ENCODE measurements at regions not wholly inside any gene's neighbourhood (a gene's known extent, or its start where the extent isn't known, plus 50 kb on each side); places are given as distances from the start of the nearest gene placed in this dataset.

DNA sequence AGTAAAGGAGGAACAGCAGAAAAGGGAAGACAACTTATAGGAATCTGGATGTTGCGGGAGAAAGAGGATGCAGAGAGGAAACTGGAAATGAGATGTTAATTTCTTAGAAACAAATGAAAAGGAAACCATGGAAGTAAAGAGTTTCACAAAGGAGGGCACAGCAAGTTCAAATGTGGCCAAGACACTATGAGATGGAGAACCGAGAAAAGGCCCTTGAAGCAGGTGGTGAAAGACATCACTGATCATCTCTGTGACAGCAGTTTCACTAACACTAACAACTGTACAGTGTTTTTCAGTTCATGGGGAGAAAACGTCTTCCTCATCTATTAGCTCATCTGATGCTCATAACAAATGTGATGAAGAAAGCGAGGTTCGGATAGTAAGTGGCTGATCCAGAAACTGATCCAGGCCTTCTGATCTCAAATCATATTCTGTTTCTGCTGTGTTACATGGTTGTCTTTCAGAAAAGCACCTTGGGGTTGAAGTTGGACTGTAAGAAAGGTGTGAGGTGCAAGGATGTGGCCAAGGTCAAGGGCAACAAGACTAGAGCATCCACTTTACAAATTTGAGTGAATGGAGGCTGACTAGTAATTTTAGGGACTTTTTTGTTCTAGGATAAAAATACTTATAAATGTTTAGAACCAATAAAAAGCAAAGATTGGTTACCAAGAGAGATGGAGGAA lies 492.1 kb upstream of the CADM1 start:
- DNase-seq (ENCODE audit: low read depth), result no peak
- H3K4me3 ChIP-seq (ENCODE audit: control insufficient read depth, low read depth, low read length), result no peak overlapping the region
- TF ChIP-seq, protein P1, sequence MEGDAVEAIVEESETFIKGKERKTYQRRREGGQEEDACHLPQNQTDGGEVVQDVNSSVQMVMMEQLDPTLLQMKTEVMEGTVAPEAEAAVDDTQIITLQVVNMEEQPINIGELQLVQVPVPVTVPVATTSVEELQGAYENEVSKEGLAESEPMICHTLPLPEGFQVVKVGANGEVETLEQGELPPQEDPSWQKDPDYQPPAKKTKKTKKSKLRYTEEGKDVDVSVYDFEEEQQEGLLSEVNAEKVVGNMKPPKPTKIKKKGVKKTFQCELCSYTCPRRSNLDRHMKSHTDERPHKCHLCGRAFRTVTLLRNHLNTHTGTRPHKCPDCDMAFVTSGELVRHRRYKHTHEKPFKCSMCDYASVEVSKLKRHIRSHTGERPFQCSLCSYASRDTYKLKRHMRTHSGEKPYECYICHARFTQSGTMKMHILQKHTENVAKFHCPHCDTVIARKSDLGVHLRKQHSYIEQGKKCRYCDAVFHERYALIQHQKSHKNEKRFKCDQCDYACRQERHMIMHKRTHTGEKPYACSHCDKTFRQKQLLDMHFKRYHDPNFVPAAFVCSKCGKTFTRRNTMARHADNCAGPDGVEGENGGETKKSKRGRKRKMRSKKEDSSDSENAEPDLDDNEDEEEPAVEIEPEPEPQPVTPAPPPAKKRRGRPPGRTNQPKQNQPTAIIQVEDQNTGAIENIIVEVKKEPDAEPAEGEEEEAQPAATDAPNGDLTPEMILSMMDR (IDR thresholded peaks at IDR 0.05; ENCODE audit: control insufficient read depth, insufficient read depth, low read depth, low read length, missing control alignments), result no peak

DNA sequence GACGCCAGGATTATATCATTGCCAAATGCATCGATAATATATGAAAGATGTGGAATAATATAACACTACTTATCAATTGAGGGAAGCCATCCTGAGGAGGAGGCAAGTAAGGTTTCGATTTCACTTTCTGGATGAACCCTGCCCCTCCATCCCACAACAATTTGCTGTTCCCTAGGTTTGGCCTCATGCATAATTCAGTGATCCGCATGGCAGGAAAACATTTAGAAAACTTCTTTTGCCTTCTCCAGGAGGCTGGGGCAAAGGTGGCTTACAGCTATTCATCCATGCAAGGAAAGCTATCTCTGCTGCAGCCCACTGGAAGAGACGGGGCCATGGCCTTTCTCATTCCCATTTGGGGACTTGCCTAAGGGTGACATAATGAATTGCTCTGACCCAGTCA lies 489.4 kb upstream of the CADM1 start:
- H3K4me3 ChIP-seq (ENCODE audit: control insufficient read depth, low read depth, low read length), result no peak overlapping the region
- TF ChIP-seq, protein P1 (IDR thresholded peaks at IDR 0.05; ENCODE audit: control insufficient read depth, insufficient read depth, low read depth, low read length, missing control alignments), result no peak
- DNase-seq (ENCODE audit: low read depth), result no peak

DNA sequence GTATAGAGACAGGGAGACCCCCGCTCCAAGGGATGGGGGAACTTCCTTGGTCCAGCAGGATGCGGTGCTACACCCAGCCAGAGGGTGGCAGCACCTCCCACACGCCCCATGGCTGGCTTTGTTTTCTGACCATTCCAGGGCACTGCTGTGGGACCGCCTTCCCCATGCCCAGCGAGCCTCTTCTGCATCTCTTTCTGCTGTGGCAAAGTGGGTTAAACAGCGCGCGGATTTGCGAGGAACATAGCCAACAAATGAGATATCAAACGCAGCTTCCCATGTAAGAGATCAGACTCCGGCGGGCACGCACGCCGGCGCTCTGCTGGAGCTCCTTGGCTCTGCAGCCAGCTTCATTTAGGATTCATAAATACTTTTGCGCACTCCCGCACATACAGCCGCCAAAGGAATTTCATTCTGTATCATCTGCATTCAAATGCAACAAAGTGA lies 485.8 kb upstream of the CADM1 start:
- DNase-seq (ENCODE audit: low read depth), result no peak
- TF ChIP-seq, protein P1 (IDR thresholded peaks at IDR 0.05; ENCODE audit: control insufficient read depth, insufficient read depth, low read depth, low read length, missing control alignments), result peak; percentile 37
- no peak overlapping the region for H3K4me3 ChIP-seq (ENCODE audit: control insufficient read depth, low read depth, low read length)

DNA sequence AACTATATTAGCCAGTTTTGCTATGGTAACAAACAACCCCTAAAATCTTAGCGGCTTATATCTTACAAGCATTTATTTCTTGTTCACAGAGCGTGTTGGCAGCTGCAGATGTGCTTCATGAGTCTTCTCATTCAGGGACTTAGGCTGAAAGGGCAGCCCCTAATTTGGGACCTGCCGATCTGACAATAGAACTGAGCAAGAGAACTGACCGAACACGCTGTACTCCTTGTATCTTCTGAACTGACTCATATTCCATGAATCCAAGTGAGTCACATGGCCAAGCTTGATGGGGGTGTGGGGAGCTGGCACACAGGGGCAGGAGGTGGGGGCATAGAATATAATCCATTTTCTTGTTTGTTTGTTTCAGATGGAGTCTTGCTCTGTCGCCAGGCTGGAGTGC lies 481.7 kb upstream of the CADM1 start:
- H3K4me3 ChIP-seq (ENCODE audit: control insufficient read depth, low read depth, low read length), result no peak overlapping the region
- no peak for DNase-seq (ENCODE audit: low read depth)
- TF ChIP-seq, protein P1 (IDR thresholded peaks at IDR 0.05; ENCODE audit: control insufficient read depth, insufficient read depth, low read depth, low read length, missing control alignments), result no peak

DNA sequence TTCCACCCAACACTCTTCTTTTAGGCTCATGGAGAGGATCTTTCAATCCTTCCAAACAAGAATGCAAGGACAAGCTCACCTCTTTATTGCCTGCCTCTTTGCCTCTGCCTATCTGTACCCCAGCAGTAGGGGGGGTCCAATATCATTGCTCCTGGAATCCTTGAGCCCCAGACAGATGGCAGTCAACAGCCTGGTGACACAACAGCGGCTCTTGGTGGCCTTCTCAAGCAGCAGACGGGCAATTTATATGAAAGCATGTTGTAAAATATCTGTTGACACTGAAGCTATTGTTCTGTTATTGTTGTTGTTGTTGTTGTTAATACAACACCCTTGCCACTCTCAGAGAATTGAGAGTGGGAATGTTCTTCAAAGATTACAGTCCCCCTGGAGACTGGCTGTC lies 480.0 kb upstream of the CADM1 start:
- H3K4me3 ChIP-seq (ENCODE audit: control insufficient read depth, low read depth, low read length), result no peak overlapping the region
- TF ChIP-seq, protein P1 (IDR thresholded peaks at IDR 0.05; ENCODE audit: control insufficient read depth, insufficient read depth, low read depth, low read length, missing control alignments), result no peak
- DNase-seq (ENCODE audit: low read depth), result no peak

DNA sequence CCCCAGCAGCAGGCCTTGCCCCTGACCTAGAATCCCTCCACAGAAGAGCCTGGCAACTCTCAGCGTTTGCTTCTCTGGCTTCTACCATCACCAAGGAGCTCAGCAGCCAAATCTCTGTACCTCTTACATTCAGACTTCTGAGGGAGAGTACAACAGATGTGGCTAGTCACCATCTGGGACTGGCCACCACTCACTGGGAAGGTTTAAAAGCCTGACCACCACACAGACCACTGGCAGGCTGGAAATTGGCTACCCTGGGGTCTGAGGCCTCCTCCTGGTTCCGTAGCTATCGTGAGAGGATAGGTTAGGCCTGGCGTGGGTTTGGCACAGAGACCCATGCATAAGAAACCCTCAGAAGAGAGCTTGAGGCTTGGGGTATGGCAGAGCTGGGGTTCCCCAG lies 478.5 kb upstream of the CADM1 start:
- no peak overlapping the region for H3K4me3 ChIP-seq (ENCODE audit: control insufficient read depth, low read depth, low read length)
- TF ChIP-seq, protein P1 (IDR thresholded peaks at IDR 0.05; ENCODE audit: control insufficient read depth, insufficient read depth, low read depth, low read length, missing control alignments), result no peak
- DNase-seq (ENCODE audit: low read depth), result no peak

All from AG09309 (cell line).